ENCODE measurements at regions not wholly inside any gene's neighbourhood (a gene's known extent, or its start where the extent isn't known, plus 50 kb on each side); places are given as distances from the start of the nearest gene placed in this dataset.

DNA sequence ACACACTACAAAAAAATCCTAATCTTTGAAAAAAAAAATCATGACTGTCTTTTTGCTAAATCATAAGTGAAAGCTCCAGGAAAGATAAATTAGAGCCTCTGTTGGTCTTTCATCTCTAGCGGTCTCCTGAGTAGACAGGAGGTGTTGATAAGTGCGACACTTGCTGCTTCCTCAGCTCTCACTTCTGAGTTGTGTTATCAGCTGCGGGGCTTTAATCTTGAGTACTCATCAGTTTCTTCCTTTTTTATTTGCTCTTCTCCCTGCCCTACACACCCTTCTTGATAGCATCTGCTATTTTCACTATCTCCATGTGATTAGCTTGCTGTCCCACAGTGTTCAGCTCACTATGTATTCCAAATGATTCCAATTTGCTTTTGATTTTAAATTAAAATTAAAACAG, 1449.2 kb downstream of the C4orf33 start:
- peaks cover 0 to 3% (median 2%) of the 10 kb centered on the region in 3 donors for H3K27me3 Mint-ChIP-seq (ENCODE audit: low read depth in 3 of 3)
- H3K4me1 Mint-ChIP-seq, result no peaks in the 10 kb centered on the region
- Histone ChIP-seq H3K79me2 (ENCODE audit: insufficient read depth, low read length) (no peaks in the 10 kb centered on the region), H4K20me1 (ENCODE audit: insufficient read depth, low read length) (no peaks in the 10 kb centered on the region), H3K4me1 (ENCODE audit: control insufficient read depth in 1 of 2, insufficient read depth in 2 of 2, low read length in 2 of 2) (no peaks in the 10 kb centered on the region), H3K9me3 (replicated peaks in 1 of 2; ENCODE audit: control insufficient read depth in 1 of 2, insufficient read depth in 1 of 2, low read length in 2 of 2) (peaks cover 0 to 2% of the 10 kb centered on the region in 2 donors), H3K27ac (ENCODE audit: low read depth in 1 of 2, low read length in 2 of 2) (no peak overlapping the region), H2AFZ (ENCODE audit: insufficient read depth, low read depth, low read length, poor library complexity, severe bottlenecking) (no peak overlapping the region), H3K4me3 (replicated peaks in 1 of 3; ENCODE audit: low read depth in 2 of 3, low read length in 3 of 3) (no peak overlapping the region), H3K27me3 (ENCODE audit: control insufficient read depth in 2 of 2, insufficient read depth in 2 of 2, low read length in 2 of 2) (no peaks in the 10 kb centered on the region), H3K36me3 (replicated peaks in 1 of 2; ENCODE audit: control insufficient read depth in 1 of 2, insufficient read depth in 2 of 2, low read length in 2 of 2) (no peaks in the 10 kb centered on the region), H3K9ac (ENCODE audit: insufficient read depth, low read length, poor library complexity, severe bottlenecking) (no peak overlapping the region), H3K4me2 (replicated peaks; ENCODE audit: extremely low read depth, low read length, poor library complexity, severe bottlenecking) (no peak overlapping the region)
- WGBS (ENCODE audit: insufficient coverage), result 79% methylated on average over 2 of the region's 3 CpGs
- H3K9me3 Mint-ChIP-seq, result peaks cover 0 to 4% (median 0%) of the 10 kb centered on the region in 7 donors
- H3K4me3 Mint-ChIP-seq, result no peak overlapping the region
- no peaks in the 10 kb centered on the region for H3K36me3 Mint-ChIP-seq
- DNase-seq, result no peak
- H3K27ac Mint-ChIP-seq, result no peak overlapping the region
- TF ChIP-seq, protein P1, sequence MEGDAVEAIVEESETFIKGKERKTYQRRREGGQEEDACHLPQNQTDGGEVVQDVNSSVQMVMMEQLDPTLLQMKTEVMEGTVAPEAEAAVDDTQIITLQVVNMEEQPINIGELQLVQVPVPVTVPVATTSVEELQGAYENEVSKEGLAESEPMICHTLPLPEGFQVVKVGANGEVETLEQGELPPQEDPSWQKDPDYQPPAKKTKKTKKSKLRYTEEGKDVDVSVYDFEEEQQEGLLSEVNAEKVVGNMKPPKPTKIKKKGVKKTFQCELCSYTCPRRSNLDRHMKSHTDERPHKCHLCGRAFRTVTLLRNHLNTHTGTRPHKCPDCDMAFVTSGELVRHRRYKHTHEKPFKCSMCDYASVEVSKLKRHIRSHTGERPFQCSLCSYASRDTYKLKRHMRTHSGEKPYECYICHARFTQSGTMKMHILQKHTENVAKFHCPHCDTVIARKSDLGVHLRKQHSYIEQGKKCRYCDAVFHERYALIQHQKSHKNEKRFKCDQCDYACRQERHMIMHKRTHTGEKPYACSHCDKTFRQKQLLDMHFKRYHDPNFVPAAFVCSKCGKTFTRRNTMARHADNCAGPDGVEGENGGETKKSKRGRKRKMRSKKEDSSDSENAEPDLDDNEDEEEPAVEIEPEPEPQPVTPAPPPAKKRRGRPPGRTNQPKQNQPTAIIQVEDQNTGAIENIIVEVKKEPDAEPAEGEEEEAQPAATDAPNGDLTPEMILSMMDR (IDR thresholded peaks at IDR 0.05), result no peak
- intact Hi-C loops (cut with micrococcal nuclease), result no loop called here

DNA sequence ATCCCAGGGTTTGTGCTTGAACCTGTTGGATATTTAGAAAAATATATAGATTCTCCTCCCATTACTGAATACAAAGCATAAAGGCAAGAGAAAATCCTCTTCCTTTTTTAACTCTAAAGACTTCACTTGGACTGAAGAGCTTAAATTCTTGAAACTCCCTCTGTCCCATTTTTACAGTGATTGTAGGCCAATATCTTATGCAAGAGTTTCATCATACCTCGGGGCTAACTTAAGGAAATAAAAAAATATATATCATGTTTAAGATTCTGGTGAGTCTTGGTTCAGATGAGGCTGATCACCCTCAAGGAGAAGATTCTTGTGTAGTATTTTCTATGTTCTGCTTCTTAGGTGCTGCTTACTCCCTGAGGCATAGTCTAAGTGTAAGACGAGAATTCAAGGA, 1449.6 kb downstream of the C4orf33 start:
- Histone ChIP-seq H3K36me3 (replicated peaks in 1 of 2; ENCODE audit: control insufficient read depth in 1 of 2, insufficient read depth in 2 of 2, low read length in 2 of 2) (no peaks in the 10 kb centered on the region), H3K4me1 (ENCODE audit: control insufficient read depth in 1 of 2, insufficient read depth in 2 of 2, low read length in 2 of 2) (no peaks in the 10 kb centered on the region), H3K79me2 (ENCODE audit: insufficient read depth, low read length) (no peaks in the 10 kb centered on the region), H3K27ac (ENCODE audit: low read depth in 1 of 2, low read length in 2 of 2) (no peak overlapping the region), H3K4me3 (replicated peaks in 1 of 3; ENCODE audit: low read depth in 2 of 3, low read length in 3 of 3) (no peak overlapping the region), H3K27me3 (ENCODE audit: control insufficient read depth in 2 of 2, insufficient read depth in 2 of 2, low read length in 2 of 2) (no peaks in the 10 kb centered on the region), H3K4me2 (replicated peaks; ENCODE audit: extremely low read depth, low read length, poor library complexity, severe bottlenecking) (no peak overlapping the region), H4K20me1 (ENCODE audit: insufficient read depth, low read length) (no peaks in the 10 kb centered on the region), H3K9ac (ENCODE audit: insufficient read depth, low read length, poor library complexity, severe bottlenecking) (no peak overlapping the region), H2AFZ (ENCODE audit: insufficient read depth, low read depth, low read length, poor library complexity, severe bottlenecking) (no peak overlapping the region), H3K9me3 (replicated peaks in 1 of 2; ENCODE audit: control insufficient read depth in 1 of 2, insufficient read depth in 1 of 2, low read length in 2 of 2) (peaks cover 0 to 2% of the 10 kb centered on the region in 2 donors)
- DNase-seq, result no peak
- peaks cover 0 to 3% (median 2%) of the 10 kb centered on the region in 3 donors for H3K27me3 Mint-ChIP-seq (ENCODE audit: low read depth in 3 of 3)
- WGBS (ENCODE audit: insufficient coverage), result no CpG with 5 or more reads among the region's 2 CpGs
- TF ChIP-seq, protein P1 (IDR thresholded peaks at IDR 0.05), result no peak
- H3K4me3 Mint-ChIP-seq, result no peak overlapping the region
- no peak overlapping the region for H3K27ac Mint-ChIP-seq
- intact Hi-C loops (cut with micrococcal nuclease), result no loop called here
- H3K4me1 Mint-ChIP-seq, result no peaks in the 10 kb centered on the region
- H3K36me3 Mint-ChIP-seq, result no peaks in the 10 kb centered on the region
- H3K9me3 Mint-ChIP-seq, result peaks cover 0 to 4% (median 0%) of the 10 kb centered on the region in 7 donors
